Gastrocnemius medialis (tissue), 4 donors: ENCODE measurements at regions not wholly inside any gene's neighbourhood (a gene's known extent, or its start where the extent isn't known, plus 50 kb on each side); places are given as distances from the start of the nearest gene placed in this dataset.

ENCODE experiments used
- ATAC-seq, 2 donors: fragments of 150-250 bp; one replicate each; pipeline ENCODE4 v1.9.1; 2016
- DNase-seq, 2 donors: peaks; one replicate each; pipeline ENCODE4 v3.0.0-alpha.2; 2019
- H3K27ac ChIP-seq, 4 donors: fragments of 200-600 bp; sonication (generic); 1 replicate in 1 of 4; 2 replicates in 3 of 4; pipeline ENCODE4 v1.5.1; 2016 to 2018; ENCODE audit warnings: mild to moderate bottlenecking in 2 of 4, moderate library complexity in 1 of 4
- H3K27me3 ChIP-seq, 3 donors: fragments of 200-600 bp; sonication (generic) in 2 of 3; 1 replicate in 1 of 3; 2 replicates in 2 of 3; pipeline versions ENCODE4 v1.5.1 to v1.6.0; 2016 to 2019; ENCODE audit warnings: mild to moderate bottlenecking in 1 of 3, moderate library complexity in 1 of 3
- H3K36me3 ChIP-seq, 2 donors: fragments of 200-600 bp; sonication (generic) in 1 of 2; one replicate each; pipeline ENCODE4 v1.5.1; 2017 to 2018
- H3K4me1 ChIP-seq, 2 donors: fragments of 200-600 bp; sonication (generic) in 1 of 2; one replicate each; pipeline ENCODE4 v1.5.1; 2016 to 2017; ENCODE audit warnings: mild to moderate bottlenecking in 2 of 2
- H3K4me3 ChIP-seq, 4 donors: fragments of 200-600 bp; sonication (generic) in 3 of 4; 1 replicate in 1 of 4; 2 replicates in 3 of 4; pipeline ENCODE4 v1.5.1; 2016 to 2019; ENCODE audit warnings: mild to moderate bottlenecking in 2 of 4
- H3K9me3 ChIP-seq, 3 donors: fragments of 200-600 bp; sonication (generic) in 2 of 3; 1 replicate in 1 of 3; 2 replicates in 2 of 3; pipeline ENCODE4 v1.5.1; 2016 to 2019
- CTCF ChIP-seq, 5 experiments: fragments of 450-650 bp in 3 of 5; fragments of 200-600 bp in 2 of 5; sonication (generic) in 2 of 5; IDR thresholded peaks in 4 of 5; conservative IDR thresholded peaks in 1 of 5; 1 replicate in 4 of 5; 2 replicates in 1 of 5; pipeline ENCODE4 v1.5.1; 2016 to 2019; ENCODE audit warnings: antibody characterized with exemption in 5 of 5, mild to moderate bottlenecking in 3 of 5, moderate library complexity in 3 of 5
- POLR2A ChIP-seq, 2 donors: fragments of 450-650 bp; IDR thresholded peaks; one replicate each; pipeline ENCODE4 v1.6.1; 2017; ENCODE audit warnings: antibody characterized with exemption in 2 of 2, mild to moderate bottlenecking in 2 of 2, moderate library complexity in 2 of 2
- in situ Hi-C, 4 donors: fragments of 200-750 bp; cut with MboI; loops; one replicate each; pipeline versions ENCODE4 v1.15.0 to v1.8.0; 2017; ENCODE audit warnings: low sequenced_read_pairs in 4 of 4
- intact Hi-C: fragments of 100-400 bp; cut with DNase I; formaldehyde crosslinking; loops from one replicate; pipeline ENCODE4 v1.15.1; 2023; ENCODE audit warnings: low total_unique reads

GRCh38 chr9:100926366-100926765 is 102.2 kb upstream of the PLPPR1 start:
- ATAC-seq: no peak
- H3K9me3 ChIP-seq: no peaks in the 10 kb centered on the region
- H3K4me3 ChIP-seq: no peak overlapping the region
- H3K4me1 ChIP-seq: no peaks in the 10 kb centered on the region
- TF ChIP-seq POLR2A (IDR thresholded peaks at IDR 0.05): no peak
- TF ChIP-seq CTCF (IDR thresholded peaks at IDR 0.05 in 4 of 5, conservative IDR thresholded peaks at IDR 0.05 in 1 of 5): no peak
- in situ Hi-C loops: no loop called here
- intact Hi-C loops: no loop called here
- no peaks in the 10 kb centered on the region for H3K27me3 ChIP-seq
- no peak for DNase-seq
- no peaks in the 10 kb centered on the region for H3K36me3 ChIP-seq
- no peak overlapping the region for H3K27ac ChIP-seq

GRCh38 chr9:100927763-100928162 is 100.8 kb upstream of the PLPPR1 start:
- ATAC-seq (no peak), DNase-seq (no peak)
- H3K27me3 ChIP-seq: no peaks in the 10 kb centered on the region
- no peak for TF ChIP-seq POLR2A (IDR thresholded peaks at IDR 0.05)
- no peak for TF ChIP-seq CTCF (IDR thresholded peaks at IDR 0.05 in 4 of 5, conservative IDR thresholded peaks at IDR 0.05 in 1 of 5)
- no peaks in the 10 kb centered on the region for H3K4me1 ChIP-seq
- no peaks in the 10 kb centered on the region for H3K36me3 ChIP-seq
- no peaks in the 10 kb centered on the region for H3K9me3 ChIP-seq
- intact Hi-C loops: no loop called here
- H3K4me3 ChIP-seq: no peak overlapping the region
- in situ Hi-C loops: no loop called here
- no peak overlapping the region for H3K27ac ChIP-seq

- H3K36me3 ChIP-seq: no peaks in the 10 kb centered on the region
- H3K4me1 ChIP-seq: no peaks in the 10 kb centered on the region
- H3K27me3 ChIP-seq: no peaks in the 10 kb centered on the region
- intact Hi-C loops: no loop called here
- H3K9me3 ChIP-seq: no peaks in the 10 kb centered on the region
- in situ Hi-C loops: no loop called here
- DNase-seq (no peak), ATAC-seq (no peak)
- H3K27ac ChIP-seq: no peak overlapping the region
- TF ChIP-seq POLR2A (IDR thresholded peaks at IDR 0.05) (no peak), CTCF (IDR thresholded peaks at IDR 0.05 in 4 of 5, conservative IDR thresholded peaks at IDR 0.05 in 1 of 5) (no peak)
- no peak overlapping the region for H3K4me3 ChIP-seq
Measured at GRCh38 chr9:100933656-100934055, 94.9 kb upstream of the PLPPR1 start.

GRCh38 chr9:100937382-100937781 is 91.1 kb upstream of the PLPPR1 start:
- intact Hi-C loops: no loop called here
- in situ Hi-C loops: no loop called here
- Histone ChIP-seq H3K4me3 (no peak overlapping the region), H3K9me3 (no peaks in the 10 kb centered on the region), H3K4me1 (no peaks in the 10 kb centered on the region), H3K36me3 (no peaks in the 10 kb centered on the region), H3K27ac (no peak overlapping the region), H3K27me3 (no peaks in the 10 kb centered on the region)
- DNase-seq: no peak
- TF ChIP-seq CTCF (IDR thresholded peaks at IDR 0.05 in 4 of 5, conservative IDR thresholded peaks at IDR 0.05 in 1 of 5) (no peak), POLR2A (IDR thresholded peaks at IDR 0.05) (no peak)
- ATAC-seq: no peak

GRCh38 chr9:100938507-100938906 is 90.0 kb upstream of the PLPPR1 start:
- no peaks in the 10 kb centered on the region for H3K36me3 ChIP-seq
- no peaks in the 10 kb centered on the region for H3K27me3 ChIP-seq
- no peak overlapping the region for H3K27ac ChIP-seq
- no peak overlapping the region for H3K4me3 ChIP-seq
- no peak for ATAC-seq
- H3K4me1 ChIP-seq: no peaks in the 10 kb centered on the region
- no peak for TF ChIP-seq CTCF (IDR thresholded peaks at IDR 0.05 in 4 of 5, conservative IDR thresholded peaks at IDR 0.05 in 1 of 5)
- no peak for TF ChIP-seq POLR2A (IDR thresholded peaks at IDR 0.05)
- in situ Hi-C loops (no loop called here), intact Hi-C loops (no loop called here)
- H3K9me3 ChIP-seq: no peaks in the 10 kb centered on the region
- DNase-seq: no peak
